NT2/D1 (cell line): ENCODE measurements at regions not wholly inside any gene's neighbourhood (a gene's known extent, or its start where the extent isn't known, plus 50 kb on each side); places are given as distances from the start of the nearest gene placed in this dataset.

Source experiments
- YY1 ChIP-seq: IDR thresholded peaks from 2 replicates; pipeline ENCODE4 v1.6.1; 2011; ENCODE audit not compliant: insufficient read length, insufficient read depth
- ZNF274 ChIP-seq: IDR thresholded peaks from 2 replicates; pipeline ENCODE4 v1.6.1; 2011; ENCODE audit warnings: mild to moderate bottlenecking, low read depth, low read length

- TF ChIP-seq YY1 (no peak), ZNF274 (no peak)
Measured at GRCh38 chr2:184370954-184371353, 227.4 kb upstream of the ZNF804A start.
